ENCODE measurements at regions not wholly inside any gene's neighbourhood (a gene's known extent, or its start where the extent isn't known, plus 50 kb on each side); places are given as distances from the start of the nearest gene placed in this dataset.

DNA sequence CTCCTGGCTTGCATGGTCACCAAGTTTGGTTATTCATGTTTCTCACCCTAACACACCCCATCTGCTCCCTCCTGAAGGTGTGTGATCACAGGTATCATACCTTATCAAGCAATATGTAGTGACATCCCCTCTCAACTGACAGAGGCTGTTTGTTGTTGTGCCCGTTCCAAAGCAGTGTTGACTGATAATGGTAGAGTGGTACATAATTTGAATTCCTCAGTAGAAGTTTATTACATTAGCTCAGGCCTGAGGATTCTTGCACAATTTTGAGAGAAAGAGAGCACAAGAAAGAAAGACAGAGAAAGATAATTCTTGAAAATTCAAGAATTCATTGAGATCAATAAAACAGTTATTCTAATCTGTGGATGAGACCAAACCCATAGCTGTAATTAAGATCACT, 69.1 kb upstream of the SATB1 start:
- DNase-seq (ENCODE audit: low read depth in 1 of 2, low spot score in 1 of 2), result no peak

DNA sequence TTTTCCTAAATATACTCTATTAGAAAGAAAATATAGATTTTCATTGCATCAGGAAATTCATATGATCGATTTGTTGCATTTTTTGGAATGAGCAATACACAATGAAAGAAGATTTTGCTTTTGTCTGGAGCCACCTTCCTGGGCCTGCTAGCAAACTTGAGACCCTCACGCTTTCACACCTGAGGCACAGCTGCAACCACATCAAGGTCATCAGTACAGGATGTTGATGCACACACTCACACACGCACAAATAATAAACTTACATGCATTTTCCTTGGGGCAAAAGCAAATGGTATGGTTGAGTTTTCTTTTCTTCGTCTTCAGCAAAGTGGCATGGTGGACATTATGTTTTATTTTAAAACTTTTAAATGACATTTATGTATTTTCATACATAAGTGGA, 64.8 kb upstream of the SATB1 start:
- DNase-seq (ENCODE audit: low read depth in 1 of 2, low spot score in 1 of 2), result no peak

DNA sequence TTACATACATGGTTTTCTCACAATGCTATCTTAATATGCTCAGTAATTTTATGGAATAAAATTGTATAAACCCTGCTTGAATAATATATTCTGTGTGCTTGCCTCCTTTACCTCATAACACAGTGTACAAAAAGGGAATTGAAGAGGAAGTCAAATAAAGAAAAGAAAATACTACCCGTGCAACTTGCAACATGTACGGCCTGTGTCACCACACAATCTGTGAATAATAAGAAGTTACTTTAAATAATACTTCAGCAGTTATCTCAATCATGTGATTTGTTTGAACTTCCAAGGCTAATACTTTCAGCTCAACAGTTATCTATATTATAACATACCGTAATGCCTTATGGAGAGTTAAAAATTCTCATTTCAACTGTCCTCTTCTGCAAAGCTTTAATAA, 58.1 kb upstream of the SATB1 start:
- no peak for DNase-seq (ENCODE audit: low read depth in 1 of 2, low spot score in 1 of 2)

DNA sequence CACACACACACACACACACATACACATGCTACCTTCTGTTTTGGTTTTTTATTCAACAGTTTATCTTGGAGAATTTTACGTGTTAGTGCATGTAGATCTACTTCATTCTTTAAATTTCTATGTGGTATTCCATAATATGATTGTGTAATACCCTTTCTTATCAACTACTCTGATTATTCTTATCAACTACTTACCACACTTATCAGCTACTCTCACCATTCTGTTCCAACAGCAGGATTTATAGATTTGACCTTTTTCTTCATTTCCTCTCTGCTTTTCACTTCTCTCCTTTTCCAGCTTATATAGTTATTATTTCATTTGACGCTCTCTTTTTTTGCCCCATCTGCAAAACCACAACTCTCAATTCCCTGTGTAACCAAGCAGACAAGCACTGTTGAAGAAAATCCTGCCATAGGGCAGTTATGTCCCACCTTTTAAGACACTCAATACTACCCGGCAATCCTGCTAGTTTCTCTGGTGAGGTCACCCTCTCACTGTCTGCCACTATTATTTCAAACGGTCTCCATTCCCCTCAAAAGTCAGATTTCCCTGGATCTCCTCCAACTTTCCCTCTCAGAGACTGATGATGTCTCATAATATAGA, 56.9 kb upstream of the SATB1 start:
- no peak for DNase-seq (ENCODE audit: low read depth in 1 of 2, low spot score in 1 of 2)

DNA sequence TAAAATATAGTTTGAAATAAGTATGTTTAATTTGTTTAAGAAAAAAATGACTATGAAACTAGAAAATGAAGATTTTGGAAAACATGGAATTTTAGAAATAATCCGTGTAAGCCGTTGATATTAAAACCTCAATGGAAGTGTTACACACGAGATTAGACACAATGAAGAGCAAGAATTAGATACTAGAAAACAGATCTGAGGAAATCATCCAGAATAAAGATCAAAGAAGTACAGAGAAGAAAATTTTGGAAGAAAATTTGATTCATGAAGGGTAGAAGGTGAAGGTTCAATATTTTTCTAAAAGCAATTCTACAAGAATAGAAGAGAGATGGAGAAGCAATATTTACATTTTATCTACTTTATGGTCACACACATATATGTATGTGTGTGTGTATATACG, 52.5 kb upstream of the SATB1 start:
- DNase-seq (ENCODE audit: low read depth in 1 of 2, low spot score in 1 of 2), result no peak
